K562 (cell line): ENCODE measurements at regions not wholly inside any gene's neighbourhood (a gene's known extent, or its start where the extent isn't known, plus 50 kb on each side); places are given as distances from the start of the nearest gene placed in this dataset.

Experiments
- BRD9 ChIP-seq: fragments of 450-650 bp; IDR thresholded peaks from 2 replicates; pipeline ENCODE4 v1.6.1; 2018; ENCODE audit warnings: low read depth; ENCODE audit not compliant: partially characterized antibody
- CEBPB ChIP-seq: fragments of 450-650 bp; IDR thresholded peaks from 2 replicates; pipeline ENCODE4 v1.6.1; 2016; ENCODE audit warnings: missing genetic modification characterization, missing compliant biosample characterization
- CSDE1 ChIP-seq, 2 experiments: fragments of 450-650 bp; IDR thresholded peaks; 2 replicates each; pipeline ENCODE4 v1.6.1; 2016; ENCODE audit warnings: mild to moderate bottlenecking in 1 of 2
- HNRNPUL1 ChIP-seq: fragments of 200-400 bp; formaldehyde crosslinking; IDR thresholded peaks from 2 replicates; pipeline ENCODE4 v1.6.1; 2017; ENCODE audit warnings: low read length
- PHB2 ChIP-seq: fragments of 450-650 bp; IDR thresholded peaks from 2 replicates; pipeline ENCODE4 v1.6.1; 2017; ENCODE audit warnings: low read depth
- RAD21 ChIP-seq, 2 experiments: fragments of 250-450 bp in 1 of 2; fragments of 450-650 bp in 1 of 2; sonication (Bioruptor Pico) in 1 of 2; formaldehyde crosslinking in 1 of 2; IDR thresholded peaks in 1 of 2; conservative IDR thresholded peaks in 1 of 2; 2 replicates each; pipeline versions ENCODE4 v1.4.0 to v1.8.0; 2020 to 2022; ENCODE audit warnings: mild to moderate bottlenecking in 2 of 2, moderate library complexity in 1 of 2
- SIRT6 ChIP-seq: IDR thresholded peaks from one replicate; pipeline ENCODE4 v1.6.1; 2012; ENCODE audit warnings: low read depth, mild to moderate bottlenecking, control low read depth, inconsistent platforms, low read length, moderate library complexity
- SMC3 ChIP-seq: conservative IDR thresholded peaks from 2 replicates; pipeline ENCODE4 v1.6.1; 2011; ENCODE audit warnings: low read depth, low read length, improper control_type of control experiment; ENCODE audit not compliant: insufficient read depth
- SRSF3 ChIP-seq: fragments of 200-400 bp; formaldehyde crosslinking; IDR thresholded peaks from 2 replicates; pipeline ENCODE4 v1.6.1; 2016; ENCODE audit warnings: mild to moderate bottlenecking, low read length, moderate library complexity; ENCODE audit not compliant: insufficient read depth
- TAL1 ChIP-seq: fragments of 450-650 bp; IDR thresholded peaks from 2 replicates; pipeline ENCODE4 v1.6.1; 2016; ENCODE audit warnings: mild to moderate bottlenecking
- TRIM28 ChIP-seq: fragments of 450-650 bp; IDR thresholded peaks from 2 replicates; pipeline ENCODE4 v1.6.1; 2017
- XRCC4 ChIP-seq: IDR thresholded peaks from one replicate; pipeline ENCODE4 v1.6.1; 2011; ENCODE audit not compliant: insufficient read depth, insufficient read length; ENCODE audit errors: extremely low read depth
- ZBTB7A ChIP-seq: IDR thresholded peaks from 2 replicates; pipeline ENCODE4 v1.6.1; 2011; ENCODE audit warnings: low read depth, mild to moderate bottlenecking, low read length, moderate library complexity, borderline replicate concordance; ENCODE audit not compliant: control insufficient read depth
- ZFX ChIP-seq: sonication (generic); formaldehyde crosslinking; IDR thresholded peaks from 2 replicates; pipeline ENCODE4 v1.8.0; 2022; ENCODE audit warnings: mild to moderate bottlenecking, missing genetic modification reagents, moderate library complexity
- ZNF586 ChIP-seq: fragments of 450-650 bp; formaldehyde crosslinking; conservative IDR thresholded peaks from 2 replicates; pipeline ENCODE4 v1.4.0; 2020; ENCODE audit warnings: mild to moderate bottlenecking, moderate library complexity
- ZNF699 ChIP-seq: fragments of 250-450 bp; sonication (Bioruptor Pico); IDR thresholded peaks from 2 replicates; pipeline ENCODE4 v1.8.0; 2021; ENCODE audit warnings: mild to moderate bottlenecking, moderate library complexity; ENCODE audit not compliant: insufficient replicate concordance
- TF ChIP-seq, protein P1 (sequence below), 3 experiments: IDR thresholded peaks in 2 of 3; conservative IDR thresholded peaks in 1 of 3; 2 replicates each; pipeline ENCODE4 v1.5.1; 2011 to 2012; ENCODE audit warnings: low read length in 3 of 3, mild to moderate bottlenecking in 3 of 3, control low read depth in 2 of 3, improper control_type of control experiment in 1 of 3, inconsistent platforms in 1 of 3, low read depth in 1 of 3, mixed read lengths in 1 of 3, moderate library complexity in 1 of 3; ENCODE audit not compliant: insufficient read depth in 2 of 3
- TF ChIP-seq, protein P2 (sequence below): fragments of 250-450 bp; sonication (Bioruptor Pico); IDR thresholded peaks from 2 replicates; pipeline ENCODE4 v1.8.0; 2022; ENCODE audit warnings: moderate library complexity, mild to moderate bottlenecking, inconsistent platforms
- TF ChIP-seq, protein P3 (sequence below): sonication (generic); formaldehyde crosslinking; IDR thresholded peaks from 2 replicates; pipeline ENCODE4 v1.9.0; 2022; ENCODE audit warnings: mild to moderate bottlenecking, missing genetic modification reagents
- TF ChIP-seq, protein P4 (sequence below): fragments of 450-650 bp; formaldehyde crosslinking; IDR thresholded peaks from 2 replicates; pipeline ENCODE4 v1.4.0; 2020; ENCODE audit warnings: mild to moderate bottlenecking, moderate library complexity

DNA sequence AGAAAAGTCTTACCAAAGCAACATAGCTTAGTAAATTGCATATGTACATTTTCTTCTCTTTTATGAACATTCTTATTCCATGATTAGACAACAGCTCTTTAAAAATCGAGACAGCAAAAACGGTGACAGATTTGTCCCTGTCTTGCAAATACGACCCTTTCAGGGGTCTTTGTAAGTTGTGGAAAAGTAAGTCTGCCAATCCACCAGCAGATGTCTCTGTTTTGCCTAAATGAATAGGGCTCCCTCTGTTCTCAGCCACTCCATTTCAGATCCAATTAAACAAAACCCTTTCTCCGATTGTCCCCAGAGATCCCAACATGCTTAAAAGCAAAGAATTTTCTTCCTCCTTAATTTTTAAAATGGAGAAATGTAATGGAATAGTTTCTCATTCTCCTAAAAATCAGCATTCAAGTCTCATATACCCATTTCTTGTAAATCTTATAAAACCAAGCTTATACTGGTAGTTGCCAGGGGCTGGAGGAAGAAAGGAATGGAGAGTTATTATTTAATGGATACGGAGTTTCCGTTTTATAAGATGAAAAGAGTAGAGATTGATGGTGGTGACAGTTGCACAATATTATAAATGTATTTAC is 61.0 kb upstream of the NFE2L3 start (continued):
- TF ChIP-seq SRSF3 (no peak), RAD21 (CRISPR knock-in tag; conservative IDR thresholded peaks at IDR 0.05 in 1 of 2, IDR thresholded peaks at IDR 0.05 in 1 of 2) (peak; percentile 82 to 88), ZNF586 (CRISPR knock-in tag) (no peak), BRD9 (no peak), CSDE1 (IDR thresholded peaks at IDR 0.05) (0 out of 4 replicates have a peak, but pooled peaks of 1 of the 2 experiments have one; percentile 19), ZNF699 (no peak), SMC3 (peak; percentile 52; the same call in 1 of the 2 replicates), ZBTB7A (peak; percentile 71), TRIM28 (no peak), TAL1 (no peak), SIRT6 (no peak), PHB2 (no peak), CEBPB (tag) (0 out of 2 replicates have a peak, but pooled peaks have one; percentile 22), XRCC4 (no peak), ZFX (CRISPR knock-in tag) (no peak), HNRNPUL1 (no peak)
- TF ChIP-seq, protein P1, sequence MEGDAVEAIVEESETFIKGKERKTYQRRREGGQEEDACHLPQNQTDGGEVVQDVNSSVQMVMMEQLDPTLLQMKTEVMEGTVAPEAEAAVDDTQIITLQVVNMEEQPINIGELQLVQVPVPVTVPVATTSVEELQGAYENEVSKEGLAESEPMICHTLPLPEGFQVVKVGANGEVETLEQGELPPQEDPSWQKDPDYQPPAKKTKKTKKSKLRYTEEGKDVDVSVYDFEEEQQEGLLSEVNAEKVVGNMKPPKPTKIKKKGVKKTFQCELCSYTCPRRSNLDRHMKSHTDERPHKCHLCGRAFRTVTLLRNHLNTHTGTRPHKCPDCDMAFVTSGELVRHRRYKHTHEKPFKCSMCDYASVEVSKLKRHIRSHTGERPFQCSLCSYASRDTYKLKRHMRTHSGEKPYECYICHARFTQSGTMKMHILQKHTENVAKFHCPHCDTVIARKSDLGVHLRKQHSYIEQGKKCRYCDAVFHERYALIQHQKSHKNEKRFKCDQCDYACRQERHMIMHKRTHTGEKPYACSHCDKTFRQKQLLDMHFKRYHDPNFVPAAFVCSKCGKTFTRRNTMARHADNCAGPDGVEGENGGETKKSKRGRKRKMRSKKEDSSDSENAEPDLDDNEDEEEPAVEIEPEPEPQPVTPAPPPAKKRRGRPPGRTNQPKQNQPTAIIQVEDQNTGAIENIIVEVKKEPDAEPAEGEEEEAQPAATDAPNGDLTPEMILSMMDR (IDR thresholded peaks at IDR 0.05 in 2 of 3, conservative IDR thresholded peaks at IDR 0.05 in 1 of 3; ENCODE audit: insufficient read depth in 2 of 3, low read depth in 1 of 3, low read length in 3 of 3): peak; percentile 63 to 74 (median 69)
- TF ChIP-seq, protein P2, sequence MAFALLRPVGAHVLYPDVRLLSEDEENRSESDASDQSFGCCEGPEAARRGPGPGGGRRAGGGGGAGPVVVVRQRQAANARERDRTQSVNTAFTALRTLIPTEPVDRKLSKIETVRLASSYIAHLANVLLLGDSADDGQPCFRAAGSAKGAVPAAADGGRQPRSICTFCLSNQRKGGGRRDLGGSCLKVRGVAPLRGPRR (CRISPR knock-in tag): no peak
- TF ChIP-seq, protein P3, sequence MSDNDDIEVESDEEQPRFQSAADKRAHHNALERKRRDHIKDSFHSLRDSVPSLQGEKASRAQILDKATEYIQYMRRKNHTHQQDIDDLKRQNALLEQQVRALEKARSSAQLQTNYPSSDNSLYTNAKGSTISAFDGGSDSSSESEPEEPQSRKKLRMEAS (CRISPR knock-in tag): no peak
- TF ChIP-seq, protein P4, sequence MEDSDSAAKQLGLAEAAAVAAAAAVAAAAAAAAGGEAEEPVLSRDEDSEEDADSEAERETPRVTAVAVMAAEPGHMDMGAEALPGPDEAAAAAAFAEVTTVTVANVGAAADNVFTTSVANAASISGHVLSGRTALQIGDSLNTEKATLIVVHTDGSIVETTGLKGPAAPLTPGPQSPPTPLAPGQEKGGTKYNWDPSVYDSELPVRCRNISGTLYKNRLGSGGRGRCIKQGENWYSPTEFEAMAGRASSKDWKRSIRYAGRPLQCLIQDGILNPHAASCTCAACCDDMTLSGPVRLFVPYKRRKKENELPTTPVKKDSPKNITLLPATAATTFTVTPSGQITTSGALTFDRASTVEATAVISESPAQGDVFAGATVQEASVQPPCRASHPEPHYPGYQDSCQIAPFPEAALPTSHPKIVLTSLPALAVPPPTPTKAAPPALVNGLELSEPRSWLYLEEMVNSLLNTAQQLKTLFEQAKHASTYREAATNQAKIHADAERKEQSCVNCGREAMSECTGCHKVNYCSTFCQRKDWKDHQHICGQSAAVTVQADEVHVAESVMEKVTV (CRISPR knock-in tag): peak; percentile 68
